ENCODE measurements at regions not wholly inside any gene's neighbourhood (a gene's known extent, or its start where the extent isn't known, plus 50 kb on each side); places are given as distances from the start of the nearest gene placed in this dataset.

- WGBS, 2 experiments (ENCODE audit: insufficient coverage in 1 of 2, insufficient read length in 1 of 2): 80 to 95% methylated on average over 2 of the region's 3 CpGs
- no peak overlapping the region for H3K27ac Mint-ChIP-seq
- no peak for TF ChIP-seq CTCF (conservative IDR thresholded peaks at IDR 0.05)
These were observed 107.2 kb upstream of the SASH1 start for GRCh38 chr6:148235446-148235845.

GRCh38 chr6:148238713-148239112, 103.9 kb upstream of the SASH1 start:
- H3K27me3 Mint-ChIP-seq (ENCODE audit: insufficient read depth): peaks cover 18% of the 10 kb centered on the region
- TF ChIP-seq CTCF (conservative IDR thresholded peaks at IDR 0.05): no peak
- Histone ChIP-seq H3K4me1 (ENCODE audit: control insufficient read depth, insufficient read depth, low read length) (peaks cover 2% of the 10 kb centered on the region), H3K4me3 (ENCODE audit: low read length) (no peak overlapping the region), H3K9ac (ENCODE audit: extremely low read depth, low read length, poor library complexity, severe bottlenecking) (no peak overlapping the region), H3K27me3 (ENCODE audit: control insufficient read depth, insufficient read depth, low read length, poor library complexity, severe bottlenecking) (no peaks in the 10 kb centered on the region), H3K36me3 (ENCODE audit: control insufficient read depth, insufficient read depth, low read length) (no peaks in the 10 kb centered on the region), H3K9me3 (ENCODE audit: control insufficient read depth, low read length) (no peaks in the 10 kb centered on the region), H3K27ac (ENCODE audit: low read depth, low read length) (no peak overlapping the region)
- no peaks in the 10 kb centered on the region for H3K9me3 Mint-ChIP-seq
- DNase-seq: no peak
- H3K4me1 Mint-ChIP-seq: peaks cover 11% of the 10 kb centered on the region
- no peaks in the 10 kb centered on the region for H3K36me3 Mint-ChIP-seq (ENCODE audit: low read depth)
- 92 to 94% methylated on average over 5 to 7 of the region's 7 CpGs for WGBS, 2 experiments (ENCODE audit: insufficient coverage in 1 of 2, insufficient read length in 1 of 2)
- no peak overlapping the region for H3K4me3 Mint-ChIP-seq
- no peak overlapping the region for H3K27ac Mint-ChIP-seq

More at GRCh38 chr6:148235446-148235845, 107.2 kb upstream of the SASH1 start:
- Mint-ChIP-seq H3K27me3 (ENCODE audit: insufficient read depth) (peaks cover 14% of the 10 kb centered on the region), H3K4me3 (no peak overlapping the region), H3K4me1 (peaks cover 3% of the 10 kb centered on the region), H3K36me3 (ENCODE audit: low read depth) (no peaks in the 10 kb centered on the region), H3K9me3 (no peaks in the 10 kb centered on the region)
- H3K4me3 ChIP-seq (ENCODE audit: low read length): no peak overlapping the region
- no peak for DNase-seq
- no peaks in the 10 kb centered on the region for H3K36me3 ChIP-seq (ENCODE audit: control insufficient read depth, insufficient read depth, low read length)
- no peaks in the 10 kb centered on the region for H3K9me3 ChIP-seq (ENCODE audit: control insufficient read depth, low read length)
- no peak overlapping the region for H3K9ac ChIP-seq (ENCODE audit: extremely low read depth, low read length, poor library complexity, severe bottlenecking)
- H3K27me3 ChIP-seq (ENCODE audit: control insufficient read depth, insufficient read depth, low read length, poor library complexity, severe bottlenecking): no peaks in the 10 kb centered on the region
- H3K27ac ChIP-seq (ENCODE audit: low read depth, low read length): no peak overlapping the region
- H3K4me1 ChIP-seq (ENCODE audit: control insufficient read depth, insufficient read depth, low read length): no peaks in the 10 kb centered on the region

GRCh38 chr6:148239215-148239614, 103.4 kb upstream of the SASH1 start:
- H3K9me3 Mint-ChIP-seq: no peaks in the 10 kb centered on the region
- Histone ChIP-seq H3K9ac (ENCODE audit: extremely low read depth, low read length, poor library complexity, severe bottlenecking) (no peak overlapping the region), H3K36me3 (ENCODE audit: control insufficient read depth, insufficient read depth, low read length) (no peaks in the 10 kb centered on the region), H3K4me1 (ENCODE audit: control insufficient read depth, insufficient read depth, low read length) (peaks cover 2% of the 10 kb centered on the region), H3K27ac (ENCODE audit: low read depth, low read length) (no peak overlapping the region), H3K27me3 (ENCODE audit: control insufficient read depth, insufficient read depth, low read length, poor library complexity, severe bottlenecking) (no peaks in the 10 kb centered on the region), H3K9me3 (ENCODE audit: control insufficient read depth, low read length) (no peaks in the 10 kb centered on the region), H3K4me3 (ENCODE audit: low read length) (no peak overlapping the region)
- 91% methylated on average over 4 to 5 of the region's 5 CpGs for WGBS, 2 experiments (ENCODE audit: insufficient coverage in 1 of 2, insufficient read length in 1 of 2)
- H3K27ac Mint-ChIP-seq: no peak overlapping the region
- DNase-seq: no peak
- peaks cover 18% of the 10 kb centered on the region for H3K27me3 Mint-ChIP-seq (ENCODE audit: insufficient read depth)
- TF ChIP-seq CTCF (conservative IDR thresholded peaks at IDR 0.05): no peak
- H3K4me1 Mint-ChIP-seq: peaks cover 11% of the 10 kb centered on the region
- H3K4me3 Mint-ChIP-seq: no peak overlapping the region
- no peaks in the 10 kb centered on the region for H3K36me3 Mint-ChIP-seq (ENCODE audit: low read depth)

Data from endodermal cell (in vitro differentiated cells).